Mucosa of rectum (tissue), 2 donors: ENCODE measurements at regions not wholly inside any gene's neighbourhood (a gene's known extent, or its start where the extent isn't known, plus 50 kb on each side); places are given as distances from the start of the nearest gene placed in this dataset.

Experiments
- H3K27ac ChIP-seq, 2 donors: one replicate each; pipeline ENCODE4 v1.7.0; 2013; ENCODE audit warnings: inconsistent platforms in 2 of 2, low read depth in 2 of 2, low read length in 2 of 2
- H3K27me3 ChIP-seq, 2 donors: one replicate each; pipeline ENCODE4 v1.7.0; 2013; ENCODE audit warnings: low read length in 2 of 2; ENCODE audit not compliant: control insufficient read depth in 2 of 2, insufficient read depth in 2 of 2
- H3K36me3 ChIP-seq, 2 donors: one replicate each; pipeline ENCODE4 v1.7.0; 2013; ENCODE audit warnings: low read length in 2 of 2; ENCODE audit not compliant: control insufficient read depth in 2 of 2, insufficient read depth in 2 of 2
- H3K4me1 ChIP-seq, 2 donors: one replicate each; pipeline ENCODE4 v1.7.0; 2013; ENCODE audit warnings: low read length in 2 of 2, mild to moderate bottlenecking in 1 of 2; ENCODE audit not compliant: control insufficient read depth in 2 of 2, insufficient read depth in 2 of 2
- H3K4me3 ChIP-seq, 2 donors: one replicate each; pipeline ENCODE4 v1.7.0; 2013; ENCODE audit warnings: low read length in 2 of 2
- H3K9ac ChIP-seq, 2 donors: one replicate each; pipeline ENCODE4 v1.7.0; 2013; ENCODE audit warnings: low read length in 2 of 2, low read depth in 1 of 2, mild to moderate bottlenecking in 1 of 2
- H3K9me3 ChIP-seq, 2 donors: one replicate each; pipeline ENCODE4 v1.7.0; 2013; ENCODE audit warnings: low read length in 2 of 2; ENCODE audit not compliant: control insufficient read depth in 2 of 2
- donor health status: healthy.
- donor health status: Normal muscosa, but diverticular disease.

GRCh38 chr17:71407981-71408380 is 712.8 kb upstream of the SOX9 start:
- H3K27ac ChIP-seq, result no peak overlapping the region

GRCh38 chr17:71409137-71409536 is 711.7 kb upstream of the SOX9 start:
- H3K4me3 ChIP-seq, result no peak overlapping the region
- no peaks in the 10 kb centered on the region for H3K27me3 ChIP-seq
- no peak overlapping the region for H3K9ac ChIP-seq
- H3K4me1 ChIP-seq, result no peaks in the 10 kb centered on the region
- no peaks in the 10 kb centered on the region for H3K9me3 ChIP-seq
- H3K36me3 ChIP-seq, result no peaks in the 10 kb centered on the region
- H3K27ac ChIP-seq, result no peak overlapping the region

More at GRCh38 chr17:71407981-71408380, 712.8 kb upstream of the SOX9 start:
- H3K9me3 ChIP-seq, result no peaks in the 10 kb centered on the region
- H3K27me3 ChIP-seq, result no peaks in the 10 kb centered on the region
- no peaks in the 10 kb centered on the region for H3K4me1 ChIP-seq
- no peak overlapping the region for H3K9ac ChIP-seq
- no peak overlapping the region for H3K4me3 ChIP-seq
- H3K36me3 ChIP-seq, result no peaks in the 10 kb centered on the region

- Histone ChIP-seq H3K9me3 (no peaks in the 10 kb centered on the region), H3K9ac (no peak overlapping the region), H3K4me3 (no peak overlapping the region), H3K27me3 (no peaks in the 10 kb centered on the region), H3K36me3 (no peaks in the 10 kb centered on the region), H3K27ac (no peak overlapping the region), H3K4me1 (no peaks in the 10 kb centered on the region)
Observed at GRCh38 chr17:71409712-71410111, 711.1 kb upstream of the SOX9 start.

GRCh38 chr17:71412803-71413202 is 708.0 kb upstream of the SOX9 start:
- Histone ChIP-seq H3K4me1 (no peaks in the 10 kb centered on the region), H3K4me3 (no peak overlapping the region), H3K27me3 (no peaks in the 10 kb centered on the region), H3K36me3 (no peaks in the 10 kb centered on the region), H3K9ac (no peak overlapping the region), H3K9me3 (no peaks in the 10 kb centered on the region), H3K27ac (no peak overlapping the region)

- H3K9ac ChIP-seq, result no peak overlapping the region
- no peaks in the 10 kb centered on the region for H3K9me3 ChIP-seq
- H3K4me1 ChIP-seq, result peaks cover 0 to 3% of the 10 kb centered on the region in 2 donors
- H3K36me3 ChIP-seq, result no peaks in the 10 kb centered on the region
- H3K27ac ChIP-seq, result no peak overlapping the region
- no peak overlapping the region for H3K4me3 ChIP-seq
- H3K27me3 ChIP-seq, result no peaks in the 10 kb centered on the region
Observed at GRCh38 chr17:71413935-71414334, 706.9 kb upstream of the SOX9 start.

GRCh38 chr17:71417142-71417541 is 703.7 kb upstream of the SOX9 start:
- H3K36me3 ChIP-seq, result no peaks in the 10 kb centered on the region
- H3K4me3 ChIP-seq, result no peak overlapping the region
- H3K9me3 ChIP-seq, result no peaks in the 10 kb centered on the region
- no peak overlapping the region for H3K27ac ChIP-seq
- peaks cover 0 to 3% of the 10 kb centered on the region in 2 donors for H3K4me1 ChIP-seq
- H3K9ac ChIP-seq, result no peak overlapping the region
- H3K27me3 ChIP-seq, result no peaks in the 10 kb centered on the region

GRCh38 chr17:71422968-71423367 is 697.9 kb upstream of the SOX9 start:
- Histone ChIP-seq H3K4me1 (peaks cover 0 to 3% of the 10 kb centered on the region in 2 donors), H3K27ac (no peak overlapping the region), H3K36me3 (no peaks in the 10 kb centered on the region), H3K9ac (no peak overlapping the region), H3K27me3 (no peaks in the 10 kb centered on the region), H3K9me3 (no peaks in the 10 kb centered on the region), H3K4me3 (no peak overlapping the region)

GRCh38 chr17:71423871-71424546 is 696.8 kb upstream of the SOX9 start:
- H3K27me3 ChIP-seq, result no peaks in the 10 kb centered on the region
- peaks cover 0 to 3% of the 10 kb centered on the region in 2 donors for H3K9me3 ChIP-seq
- no peak overlapping the region for H3K4me3 ChIP-seq
- no peaks in the 10 kb centered on the region for H3K36me3 ChIP-seq
- H3K27ac ChIP-seq, result no peak overlapping the region
- no peak overlapping the region for H3K9ac ChIP-seq
- H3K4me1 ChIP-seq, result no peaks in the 10 kb centered on the region

GRCh38 chr17:71427801-71428200 is 693.0 kb upstream of the SOX9 start:
- H3K4me3 ChIP-seq, result no peak overlapping the region
- no peaks in the 10 kb centered on the region for H3K4me1 ChIP-seq
- no peaks in the 10 kb centered on the region for H3K36me3 ChIP-seq
- H3K9me3 ChIP-seq, result peaks cover 0 to 6% of the 10 kb centered on the region in 2 donors
- no peak overlapping the region for H3K9ac ChIP-seq
- H3K27me3 ChIP-seq, result peaks cover 0 to 1% of the 10 kb centered on the region in 2 donors
- no peak overlapping the region for H3K27ac ChIP-seq

GRCh38 chr17:71428897-71429296 is 691.9 kb upstream of the SOX9 start:
- H3K27ac ChIP-seq, result no peak overlapping the region
- H3K36me3 ChIP-seq, result no peaks in the 10 kb centered on the region
- H3K9ac ChIP-seq, result no peak overlapping the region
- no peaks in the 10 kb centered on the region for H3K4me1 ChIP-seq
- peaks cover 0 to 1% of the 10 kb centered on the region in 2 donors for H3K27me3 ChIP-seq
- H3K4me3 ChIP-seq, result no peak overlapping the region
- H3K9me3 ChIP-seq, result peaks cover 0 to 6% of the 10 kb centered on the region in 2 donors
